ENCODE measurements at regions not wholly inside any gene's neighbourhood (a gene's known extent, or its start where the extent isn't known, plus 50 kb on each side); places are given as distances from the start of the nearest gene placed in this dataset.

DNA sequence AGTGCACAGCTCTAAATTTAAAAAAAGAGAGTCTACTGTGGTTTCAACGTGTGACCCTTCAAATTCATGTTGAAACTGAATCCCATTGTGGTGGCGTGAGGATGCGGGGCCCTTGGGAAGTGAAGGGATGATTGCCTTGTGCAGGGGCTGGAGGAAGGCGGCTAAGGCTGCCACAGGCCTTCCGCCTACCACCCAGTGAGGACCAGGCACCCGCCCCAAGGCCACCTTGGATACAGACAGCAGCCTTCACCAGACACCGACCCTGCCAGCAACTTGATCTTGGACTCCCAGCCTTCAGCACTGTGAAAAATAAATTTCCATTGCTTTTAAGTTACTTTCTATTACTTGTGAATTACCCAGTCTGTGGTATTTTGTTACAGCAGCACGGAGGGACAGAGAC lies 103.4 kb upstream of the TMEM18 start:
- DNase-seq (ENCODE audit: low read depth) = no peak

DNA sequence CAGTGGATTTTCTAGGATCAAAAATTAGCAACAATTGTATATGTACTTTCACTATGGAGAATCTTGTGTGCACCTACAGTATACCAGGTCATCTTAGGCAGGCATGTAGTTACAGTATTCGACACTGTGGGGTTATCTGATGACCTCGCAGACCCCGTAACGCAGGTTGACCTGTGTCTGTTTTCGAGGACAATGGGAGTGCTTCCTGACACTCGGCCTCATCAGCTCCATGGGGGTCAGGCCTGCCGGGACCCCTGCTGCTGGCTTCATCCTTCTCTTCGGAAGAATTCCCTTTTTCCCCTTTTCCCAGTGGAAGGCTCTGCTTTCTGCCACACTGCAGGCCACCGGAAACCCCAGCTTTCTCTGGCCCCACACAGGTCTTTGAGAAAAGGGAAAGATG lies 102.8 kb upstream of the TMEM18 start:
- DNase-seq (ENCODE audit: low read depth) = no peak

DNA sequence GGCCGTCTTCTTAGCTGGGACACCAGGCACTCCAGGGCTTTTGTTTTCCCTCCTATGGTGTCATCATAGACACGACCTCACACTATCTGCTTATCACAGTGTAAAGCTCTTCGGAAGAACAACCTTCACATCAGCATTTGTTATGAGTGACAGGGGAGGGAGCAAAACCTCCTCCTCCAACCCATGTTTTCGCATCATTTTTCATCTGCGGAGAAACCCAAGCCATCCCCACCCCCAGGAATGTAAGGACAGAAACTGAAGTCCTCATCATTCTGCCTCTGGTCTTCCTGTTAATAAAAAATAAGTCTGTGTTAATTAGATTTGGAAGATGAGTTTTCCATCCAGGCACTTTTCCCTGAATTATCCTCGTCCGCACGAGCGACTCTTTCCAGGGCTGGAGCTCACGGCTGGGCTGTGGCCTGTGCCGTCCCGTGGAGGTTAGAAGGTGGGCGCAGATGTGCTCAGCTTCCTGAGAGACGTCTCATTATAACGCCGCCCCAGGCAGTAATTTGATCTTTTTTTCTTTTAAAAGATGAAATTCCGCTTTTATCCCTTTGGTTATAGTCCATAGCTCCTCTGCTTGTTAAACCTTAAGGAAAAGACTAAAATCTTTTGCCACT lies 101.6 kb upstream of the TMEM18 start:
- DNase-seq (ENCODE audit: low read depth) = no peak

DNA sequence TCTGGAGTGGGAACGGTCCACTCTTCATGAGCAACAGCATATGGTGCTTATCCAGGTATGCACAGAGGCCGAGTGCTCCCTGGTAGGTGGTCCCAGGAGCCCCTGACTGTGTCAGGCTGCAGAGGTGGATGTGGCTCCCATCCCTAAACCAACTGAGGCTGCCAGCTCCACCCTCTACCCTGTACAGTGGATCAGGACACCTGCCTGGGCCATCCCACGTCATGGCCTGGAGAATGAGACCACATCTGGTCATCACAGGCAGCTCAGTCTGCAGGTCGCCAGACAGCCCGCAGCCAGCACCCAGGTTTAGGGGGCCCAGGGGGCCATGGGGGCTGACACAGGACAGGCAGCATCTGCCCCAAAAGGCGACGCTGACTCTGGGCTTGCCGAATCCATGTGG lies 100.3 kb upstream of the TMEM18 start:
- no peak for DNase-seq (ENCODE audit: low read depth)

DNA sequence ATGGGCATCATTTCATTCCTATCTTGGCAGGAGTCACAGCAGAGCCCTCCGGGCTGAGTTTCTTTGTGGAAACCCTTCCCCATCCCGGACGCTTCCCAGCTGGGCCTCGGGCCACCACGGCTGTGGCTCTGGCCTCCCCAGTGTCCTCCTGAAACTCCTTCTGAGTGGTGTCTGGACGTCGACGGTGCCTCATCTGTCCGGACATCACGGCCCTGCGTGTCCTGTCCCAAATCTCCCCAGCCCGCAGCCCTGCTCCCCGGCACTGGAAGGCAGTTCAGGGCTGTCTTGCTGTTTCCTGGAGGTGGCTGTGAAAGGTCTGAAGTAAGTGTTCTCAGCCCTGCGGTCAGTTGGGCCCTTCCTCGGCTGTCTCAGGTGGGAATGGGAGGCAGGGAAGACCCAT lies 99.8 kb upstream of the TMEM18 start:
- no peak for DNase-seq (ENCODE audit: low read depth)

DNA sequence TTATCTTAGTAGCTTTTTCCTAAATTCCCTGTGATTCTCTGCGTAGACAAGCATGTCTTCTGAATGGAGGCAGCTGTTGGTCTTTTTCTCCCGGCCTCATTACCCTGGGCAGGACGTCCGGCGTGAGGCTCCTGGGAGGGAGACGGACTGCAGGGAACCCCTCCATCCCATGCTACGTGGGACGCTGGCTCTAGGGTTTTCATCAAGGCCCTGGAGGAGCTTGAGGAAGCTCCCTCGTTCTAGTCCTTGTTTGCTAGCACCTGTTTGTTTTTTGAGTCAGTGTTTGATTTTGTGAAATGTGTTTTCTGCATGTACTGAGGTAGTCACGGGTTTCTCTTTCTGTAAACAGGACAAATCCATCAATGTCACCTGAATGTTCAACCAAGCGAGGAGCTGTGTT lies 99.3 kb upstream of the TMEM18 start:
- DNase-seq (ENCODE audit: low read depth) = no peak

DNA sequence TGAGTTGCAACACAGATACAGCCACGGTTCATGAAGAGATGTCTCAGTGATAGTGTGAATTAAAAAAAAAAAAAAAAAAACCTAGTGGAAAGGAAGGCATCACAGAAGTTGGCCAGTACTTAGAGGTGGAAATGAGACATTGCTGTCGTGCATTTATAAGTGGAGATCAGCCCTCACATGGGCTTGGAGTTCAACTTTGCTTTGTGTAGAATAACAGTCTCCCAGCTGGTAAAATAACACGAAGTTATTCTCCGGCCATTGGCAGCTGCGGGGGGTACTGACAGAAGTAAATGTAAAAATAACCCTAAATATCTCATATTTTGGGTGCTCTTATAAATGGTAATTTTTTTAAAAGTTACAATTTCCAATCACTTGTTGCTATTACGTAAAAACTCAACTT lies 98.8 kb upstream of the TMEM18 start:
- DNase-seq (ENCODE audit: low read depth) = no peak

DNA sequence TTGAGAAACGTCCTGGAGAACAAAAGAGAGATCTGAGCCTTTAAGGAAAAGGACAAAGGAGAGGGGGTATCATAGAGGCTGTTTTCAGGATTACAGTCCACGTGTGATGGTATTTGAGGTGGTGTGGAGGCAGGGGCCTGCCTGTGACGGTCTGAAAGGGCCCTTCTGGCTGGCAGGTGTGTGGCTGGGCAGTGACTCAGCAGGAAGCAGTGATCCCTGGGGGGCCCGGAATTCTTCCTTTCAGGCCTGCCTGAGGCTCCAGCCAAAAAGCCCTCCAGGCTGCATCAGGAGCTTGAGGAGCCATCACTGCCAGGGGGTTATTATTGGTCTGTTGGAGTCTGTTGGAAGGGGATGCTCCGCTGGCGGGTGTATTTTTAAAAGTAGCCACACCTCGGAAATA lies 97.2 kb upstream of the TMEM18 start:
- DNase-seq (ENCODE audit: low read depth) = no peak

DNA sequence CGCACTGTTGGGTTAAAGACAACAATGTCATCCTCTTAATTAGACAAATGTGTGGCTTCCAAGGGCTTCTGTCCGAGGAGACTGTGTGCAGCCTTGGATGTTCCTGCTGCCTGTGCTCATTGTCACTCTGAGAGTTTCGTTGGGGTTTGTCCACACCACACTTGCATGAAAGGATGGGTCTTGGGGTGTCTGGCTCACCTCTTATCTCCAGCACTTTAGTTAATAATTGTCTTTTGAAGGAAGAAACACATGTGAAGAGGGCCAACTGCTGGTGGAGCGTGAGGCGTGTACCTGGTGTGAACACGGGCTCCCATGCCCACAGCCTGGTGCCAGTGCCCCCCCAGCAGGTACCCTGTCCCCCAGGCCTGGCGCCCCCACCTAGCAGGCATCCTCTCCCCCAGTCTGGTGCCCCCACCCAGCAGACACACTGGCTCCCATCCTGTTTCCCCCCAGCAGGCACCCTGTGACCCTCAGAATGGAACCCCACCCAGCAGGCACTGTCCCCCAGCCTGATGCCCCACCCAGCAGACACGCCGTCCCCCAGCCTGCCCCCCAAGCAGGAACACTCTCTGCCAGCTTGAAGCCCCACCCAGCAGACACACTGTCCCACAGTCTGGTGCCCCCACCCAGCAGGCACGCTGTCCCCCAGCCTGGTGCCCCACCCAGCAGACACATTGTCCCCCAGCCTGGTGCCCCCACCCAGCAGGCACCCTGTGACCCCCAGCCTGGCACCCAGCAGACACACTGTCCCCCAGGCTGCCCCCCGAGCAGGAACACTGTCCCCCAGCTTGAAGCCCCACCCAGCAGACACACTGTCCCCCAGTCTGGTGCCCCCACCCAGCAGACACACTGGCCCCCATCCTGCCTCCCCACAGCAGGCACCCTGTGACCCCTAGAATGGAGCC lies 96.3 kb upstream of the TMEM18 start:
- no peak for DNase-seq (ENCODE audit: low read depth)

DNA sequence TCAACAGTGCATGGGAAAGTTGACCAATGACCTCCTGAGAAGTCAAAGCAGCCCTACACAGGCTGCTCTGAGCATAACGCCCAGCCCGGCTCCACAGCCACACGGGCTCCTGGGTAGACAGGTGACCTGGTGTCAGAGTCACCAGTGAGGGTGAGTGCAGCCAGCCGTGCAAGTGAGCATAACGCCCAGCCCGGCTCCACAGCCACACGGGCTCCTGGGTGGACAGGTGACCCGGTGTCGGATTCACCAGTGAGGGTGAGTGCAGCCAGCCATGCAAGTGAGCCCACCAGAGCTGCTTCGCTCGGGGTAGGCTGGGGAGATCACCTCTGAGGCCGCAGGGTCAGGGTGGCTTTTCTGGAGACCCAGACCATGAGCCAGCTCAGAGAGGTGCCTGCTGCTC lies 94.3 kb upstream of the TMEM18 start:
- DNase-seq (ENCODE audit: low read depth) = no peak

DNA sequence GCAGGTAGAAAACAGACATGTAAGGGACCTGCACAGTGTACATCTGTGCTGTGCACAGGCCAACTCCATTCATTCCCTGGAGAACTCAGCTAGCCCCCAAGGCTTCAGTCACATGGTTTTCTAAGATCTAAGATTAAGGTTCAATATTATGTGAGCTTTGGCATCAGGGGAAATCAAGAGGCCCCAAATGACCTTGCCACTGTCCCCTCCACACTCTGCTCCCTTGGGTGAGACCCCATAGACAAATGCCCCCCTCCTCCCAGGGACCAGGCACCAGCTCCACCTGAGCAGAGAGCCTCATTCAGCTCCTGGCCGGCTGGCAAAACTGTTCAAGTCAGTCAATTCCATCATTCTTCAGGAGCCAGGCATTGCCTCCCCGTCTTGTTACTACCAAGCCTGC lies 93.6 kb upstream of the TMEM18 start:
- no peak for DNase-seq (ENCODE audit: low read depth)

DNA sequence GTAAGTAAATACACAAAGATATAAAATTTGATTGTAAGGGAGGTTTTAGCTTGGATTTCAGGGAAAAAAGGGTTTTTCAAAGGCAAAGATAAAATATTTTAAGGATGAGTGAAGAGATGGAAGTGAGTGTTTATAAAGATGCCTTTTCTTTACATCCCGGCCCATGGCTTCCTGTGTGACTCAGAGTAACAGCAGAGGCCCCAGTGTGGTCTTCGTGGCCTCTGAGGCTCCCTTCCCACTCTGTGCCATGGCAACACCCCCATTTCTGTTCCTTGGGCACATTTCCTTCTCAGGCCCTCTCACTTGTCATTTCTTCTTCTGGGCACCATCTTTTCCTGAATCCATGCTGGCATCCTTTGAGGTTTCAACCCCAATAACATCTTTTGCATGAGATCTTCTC lies 92.6 kb upstream of the TMEM18 start:
- no peak for DNase-seq (ENCODE audit: low read depth)

DNA sequence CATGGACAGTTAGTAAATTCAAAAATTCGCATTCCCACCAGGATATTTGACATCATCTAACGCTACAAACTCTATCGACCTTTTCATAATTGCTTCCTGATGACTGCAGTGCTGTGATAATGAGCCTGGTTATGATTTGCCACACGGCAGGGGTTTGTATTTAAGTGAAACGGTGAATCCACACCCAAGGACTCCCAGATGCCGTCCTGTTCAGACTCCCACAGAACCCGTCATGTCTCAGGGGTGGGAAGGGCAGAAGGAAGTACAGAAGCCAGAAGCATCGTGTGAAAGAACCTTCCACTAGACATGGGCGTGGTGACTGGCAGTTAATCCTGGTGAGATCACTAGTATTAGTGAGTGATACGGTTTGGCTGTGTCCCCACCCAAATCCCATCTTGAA lies 91.2 kb upstream of the TMEM18 start:
- no peak for DNase-seq (ENCODE audit: low read depth)

DNA sequence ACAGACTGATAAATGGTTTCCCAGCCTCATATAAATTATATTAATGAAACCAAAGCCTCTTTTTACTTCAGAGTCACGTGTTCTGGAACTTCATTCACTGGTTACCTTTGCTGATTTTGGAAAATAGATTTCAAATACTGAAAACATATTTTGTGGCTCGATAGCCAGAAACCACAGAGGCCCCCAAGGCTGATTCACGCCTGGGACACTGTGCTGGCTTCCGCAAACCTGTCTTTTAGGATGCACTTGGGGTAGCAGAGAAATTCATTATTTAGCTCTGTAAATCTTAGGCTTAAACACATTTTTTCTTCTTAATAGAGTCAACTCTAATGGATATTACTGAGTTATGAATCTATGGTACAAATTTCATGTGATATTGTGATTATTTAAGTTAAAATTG lies 90.7 kb upstream of the TMEM18 start:
- DNase-seq (ENCODE audit: low read depth) = no peak

DNA sequence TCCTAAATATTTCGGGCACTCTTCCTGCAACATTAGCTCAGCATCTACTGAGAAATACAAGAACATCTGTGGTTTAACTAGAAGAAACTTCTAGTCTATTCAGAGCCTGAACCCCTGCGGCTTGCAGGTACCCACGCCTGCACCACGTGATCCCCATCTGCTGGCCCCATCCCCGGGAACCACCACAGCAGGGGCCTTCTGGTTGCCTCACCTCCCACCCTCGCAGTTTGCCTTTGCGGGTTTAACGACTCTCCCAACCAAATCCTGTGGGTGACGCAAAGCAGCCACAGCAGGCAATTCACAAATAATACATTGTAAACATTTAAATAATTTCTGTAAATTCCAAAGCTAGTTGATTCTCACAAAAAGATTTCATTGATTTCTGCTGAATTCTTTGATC lies 90.2 kb upstream of the TMEM18 start:
- DNase-seq (ENCODE audit: low read depth) = no peak

DNA sequence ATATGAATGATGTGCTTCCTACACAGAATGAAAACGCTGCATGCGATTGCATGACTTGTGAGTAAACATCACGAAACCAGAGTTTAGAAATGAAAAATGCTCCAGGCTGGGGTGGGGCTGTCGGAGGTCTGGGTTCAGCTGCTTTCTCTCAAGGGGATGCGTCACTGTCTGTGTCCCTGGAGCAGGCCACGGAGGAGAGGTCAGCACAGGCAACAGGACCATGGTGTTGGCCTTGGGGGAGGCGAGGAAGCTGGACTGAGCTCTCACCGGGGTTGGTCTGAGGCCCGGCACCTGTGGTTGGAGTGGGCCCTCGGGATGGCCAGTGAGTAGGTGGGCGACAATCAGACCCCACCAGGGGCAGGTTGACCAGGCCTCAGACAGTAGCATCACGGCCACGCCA lies 89.0 kb upstream of the TMEM18 start:
- no peak for DNase-seq (ENCODE audit: low read depth)

DNA sequence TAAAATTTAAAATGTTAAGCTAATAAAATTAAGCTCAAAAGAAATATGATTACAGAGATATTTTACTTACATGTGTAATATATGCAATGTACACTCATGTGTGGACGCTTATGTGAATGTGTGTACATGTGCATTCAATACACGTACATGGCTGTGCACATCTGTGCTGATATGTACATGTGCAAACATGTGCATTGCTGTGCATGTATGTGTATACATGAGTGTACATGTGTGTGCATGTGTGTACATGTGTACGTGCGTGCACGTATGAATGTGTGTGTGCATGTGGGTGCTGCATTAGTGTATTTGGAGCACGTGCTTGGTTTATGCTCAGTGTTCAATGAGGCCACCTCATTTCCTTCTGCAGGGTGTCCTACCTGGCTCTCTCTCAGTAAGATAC lies 88.2 kb upstream of the TMEM18 start:
- DNase-seq (ENCODE audit: low read depth) = no peak

DNA sequence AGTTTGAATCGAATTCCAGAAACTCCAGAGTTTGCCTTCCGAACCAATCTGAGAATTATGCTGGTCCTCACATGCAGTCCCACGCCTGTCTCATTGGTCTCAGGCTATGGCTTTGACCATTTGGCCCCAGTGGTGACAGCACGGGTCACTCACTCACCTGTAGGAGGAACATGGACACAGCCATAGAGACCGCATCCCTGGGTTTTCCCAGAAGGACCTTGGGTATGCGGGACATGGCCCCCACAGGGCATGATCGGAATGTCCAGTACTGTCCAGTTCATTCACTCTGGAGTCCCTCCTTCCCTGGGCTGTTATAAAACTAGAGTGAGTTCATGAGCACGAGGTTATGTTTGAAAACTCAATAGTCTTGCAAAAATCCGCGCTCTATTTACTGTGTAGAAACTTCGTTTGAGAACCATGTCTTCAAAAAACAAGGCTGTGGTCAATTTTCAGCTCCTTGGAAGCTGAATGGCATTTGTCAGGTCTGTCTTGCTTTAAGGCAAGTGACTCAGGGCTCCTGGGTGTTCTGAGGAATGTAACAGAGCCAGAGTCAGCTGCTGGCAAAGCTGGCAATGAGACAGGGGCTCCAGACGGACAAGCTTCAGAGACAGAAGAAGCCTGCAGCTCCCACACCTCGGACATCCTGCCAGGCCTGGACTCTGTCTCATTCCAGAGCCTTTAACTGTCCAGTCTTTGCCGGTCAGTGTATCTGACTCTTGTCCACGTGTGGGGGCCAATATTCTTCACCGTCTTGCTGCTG lies 86.7 kb upstream of the TMEM18 start:
- DNase-seq (ENCODE audit: low read depth) = no peak

DNA sequence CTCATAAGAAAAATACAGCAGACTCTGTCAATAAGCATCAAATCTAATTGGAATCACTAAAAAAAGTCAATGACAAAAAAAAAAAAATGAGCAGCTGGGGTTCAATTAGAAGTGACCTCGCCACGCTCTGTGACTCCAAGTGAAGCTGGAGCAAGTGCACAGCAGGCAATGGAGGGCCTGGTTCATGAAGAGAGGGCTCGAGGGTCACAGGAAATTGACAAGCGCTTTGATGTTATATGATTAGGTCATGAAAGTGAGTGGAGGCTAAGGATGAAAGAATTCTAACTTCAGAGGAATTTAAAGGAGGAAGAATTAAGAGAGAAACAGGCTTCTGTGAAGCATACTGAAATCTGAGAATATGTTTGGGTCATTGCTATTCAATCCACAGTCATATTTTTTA lies 85.4 kb upstream of the TMEM18 start:
- DNase-seq (ENCODE audit: low read depth) = no peak

DNA sequence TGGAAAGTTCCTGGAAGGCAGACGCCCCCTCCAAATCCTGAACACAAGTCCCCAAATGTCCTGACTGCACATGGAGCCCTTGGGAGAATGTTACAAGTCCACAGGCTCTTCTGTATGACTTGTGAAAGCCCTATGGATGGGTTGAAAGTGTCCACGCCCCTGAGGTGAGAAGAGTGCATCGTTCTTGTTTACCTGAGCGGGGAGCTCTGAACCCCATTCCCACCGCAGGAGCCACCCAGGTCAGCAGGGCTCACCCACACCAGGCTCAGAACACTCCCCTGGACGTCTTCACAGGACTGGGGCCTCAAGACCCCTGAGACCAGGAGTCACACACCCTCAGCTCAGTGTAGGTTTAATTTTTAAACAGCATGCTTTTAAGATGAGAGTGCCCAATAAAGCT lies 84.2 kb upstream of the TMEM18 start:
- DNase-seq (ENCODE audit: low read depth) = no peak

DNA sequence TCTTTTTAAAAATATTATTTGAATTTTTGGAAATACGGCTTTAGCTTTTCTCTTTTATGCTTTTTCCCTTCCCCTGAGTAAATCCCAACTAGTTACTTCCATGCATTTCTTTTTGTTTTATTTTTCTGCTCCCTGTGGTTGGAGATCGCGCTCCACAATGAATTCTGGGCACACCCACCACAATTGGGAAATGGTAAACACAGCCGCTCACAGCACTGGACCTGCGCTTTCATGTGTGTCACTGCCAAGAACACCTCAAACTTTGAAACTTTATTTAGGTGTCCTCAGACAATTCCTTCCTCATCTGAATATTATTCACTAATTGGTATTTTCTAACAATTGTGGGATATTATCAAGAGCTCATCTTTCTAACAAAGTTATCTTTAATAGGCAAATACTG lies 82.8 kb upstream of the TMEM18 start:
- DNase-seq (ENCODE audit: low read depth) = no peak

DNA sequence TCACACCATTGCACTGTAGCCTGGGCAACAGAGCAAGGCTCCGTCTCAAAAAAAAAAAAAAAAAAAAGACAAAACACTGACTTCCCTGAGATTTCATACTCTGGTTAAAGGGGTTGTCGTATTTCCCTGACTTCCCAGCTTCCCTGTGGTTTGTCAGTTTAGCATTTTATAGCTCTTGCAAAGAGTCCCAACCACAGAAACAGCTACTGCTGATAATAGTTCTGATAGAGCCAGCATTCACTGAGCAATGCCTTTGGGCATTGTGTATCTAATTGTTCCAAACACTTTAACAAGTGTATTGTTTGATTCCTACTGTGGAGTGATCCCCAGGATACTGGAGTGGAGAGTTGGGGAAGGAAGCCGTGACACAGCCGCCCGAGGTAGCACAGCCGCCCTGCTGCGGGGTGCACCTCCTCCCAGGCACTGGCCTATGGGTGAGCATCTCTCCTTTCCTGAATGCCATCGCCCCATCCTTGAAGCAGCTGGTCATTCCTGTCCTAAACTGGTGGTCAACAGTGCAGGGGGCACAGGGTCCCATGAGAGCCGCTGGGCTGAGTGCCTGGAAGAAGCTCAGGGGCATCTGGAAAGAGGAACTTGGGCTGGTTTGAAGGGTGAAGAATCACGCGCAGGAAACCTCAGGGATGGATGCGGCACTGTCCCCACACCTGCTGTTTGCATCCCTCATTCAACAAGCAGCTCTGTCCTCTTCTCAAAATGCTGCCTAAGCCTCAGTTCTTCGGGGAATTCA lies 81.0 kb upstream of the TMEM18 start:
- no peak for DNase-seq (ENCODE audit: low read depth)

DNA sequence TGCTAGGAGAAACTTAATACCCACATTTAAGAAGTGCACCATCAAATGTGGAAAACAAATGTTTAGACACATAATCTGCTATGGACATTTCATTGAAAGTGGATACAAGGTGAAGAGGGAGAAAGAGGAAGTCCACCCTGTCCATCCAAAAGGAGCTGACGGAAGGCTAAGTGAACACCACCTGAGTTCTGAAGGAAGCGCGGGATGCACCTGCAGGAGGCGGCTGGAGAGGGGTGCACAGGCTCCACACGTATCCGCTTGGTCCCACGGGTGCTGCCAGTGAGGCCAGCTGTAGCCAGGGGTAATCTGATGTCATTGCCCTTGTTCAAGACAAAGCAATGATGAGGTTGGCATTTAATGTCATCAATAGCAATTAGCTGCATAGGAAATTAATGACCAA lies 75.9 kb upstream of the TMEM18 start:
- DNase-seq (ENCODE audit: low read depth) = no peak
